Motor neuron (in vitro differentiated cells): ENCODE measurements at regions not wholly inside any gene's neighbourhood (a gene's known extent, or its start where the extent isn't known, plus 50 kb on each side); places are given as distances from the start of the nearest gene placed in this dataset.
"Not testable (repeated sequence)": the region's sequence is repeated elsewhere in the genome, so short reads cannot be mapped to it uniquely, and the experiment has no call there.

Experiments used
- ATAC-seq, 8 experiments: fragments of 200-7000 bp; cut with Tn5 transposase; replicated peaks in 6 of 8; 2 replicates each; pipeline ENCODE4 v1.8.0; 2021; ENCODE audit warnings: mild to moderate bottlenecking in 8 of 8, moderate library complexity in 8 of 8
- H3K27ac ChIP-seq, 2 donors: fragments of 250-450 bp; sonication (Bioruptor Pico); 2 replicates each; pipeline ENCODE4 v1.9.0; 2021; ENCODE audit warnings: antibody characterized with exemption in 2 of 2, mild to moderate bottlenecking in 2 of 2, moderate library complexity in 1 of 2
- H3K4me1 ChIP-seq, 2 donors: fragments of 250-450 bp; sonication (Bioruptor Pico); replicated peaks in 1 of 2; 2 replicates each; pipeline ENCODE4 v1.6.1; 2021; ENCODE audit warnings: antibody characterized with exemption in 2 of 2, mild to moderate bottlenecking in 2 of 2, moderate library complexity in 1 of 2
- H3K4me3 ChIP-seq, 5 donors: fragments of 250-450 bp; sonication (Bioruptor Pico); 2 replicates each; pipeline ENCODE4 v1.9.0; 2021; ENCODE audit warnings: antibody characterized with exemption in 5 of 5, mild to moderate bottlenecking in 5 of 5, moderate library complexity in 4 of 5
- WGBS, 10 experiments: fragments of 450-650 bp; shearing (Covaris generic); methylation state at CpG; one replicate each; pipeline ENCODE4 v1.0.0; 2022; 5-methylcytosine and 5-hydroxymethylcytosine counted together
- in situ Hi-C, 9 experiments: fragments of 400-800 bp; cut with MboI; loops; one replicate each; pipeline ENCODE4 v1.15.0; 2021; ENCODE audit warnings: low sequenced_read_pairs in 9 of 9, low pct_unique_long_range_greater_than_20kb in 2 of 9; ENCODE audit not compliant: unreplicated experiment in 9 of 9

- H3K27ac ChIP-seq, in situ Hi-C loops, H3K4me1 ChIP-seq, H3K4me3 ChIP-seq, ATAC-seq: not testable (repeated sequence)
- 17 to 100% (median 86%) methylated on average over 1 to 2 of the region's 2 CpGs; no CpG with 5 or more reads in 4 of the 10 experiments for WGBS, 10 experiments
These were observed 480.9 kb downstream of the PPARGC1A start for GRCh38 chr4:23408913-23409312.

GRCh38 chr4:23401572-23401971 lies 488.3 kb downstream of the PPARGC1A start:
- Histone ChIP-seq H3K4me3 (no peak overlapping the region), H3K27ac (no peak overlapping the region), H3K4me1 (no peaks in the 10 kb centered on the region)
- peak in 1 of 8 experiments; percentile 47 for ATAC-seq
- in situ Hi-C loops: no loop called here
- WGBS, 10 experiments: 7 to 100% (median 63%) methylated on average over 1 to 3 of the region's 3 CpGs; no CpG with 5 or more reads in 2 of the 10 experiments

- H3K4me1 ChIP-seq: no peaks in the 10 kb centered on the region
- no peak overlapping the region for H3K27ac ChIP-seq
- 6 to 100% (median 94%) methylated on average over 2 to 5 of the region's 5 CpGs; no CpG with 5 or more reads in 1 of the 10 experiments for WGBS, 10 experiments
- no peak overlapping the region for H3K4me3 ChIP-seq
- ATAC-seq: no peak
- in situ Hi-C loops: no loop called here
These were observed 496.9 kb downstream of the PPARGC1A start for GRCh38 chr4:23392860-23393458.

GRCh38 chr4:23390246-23390645 lies 499.6 kb downstream of the PPARGC1A start:
- no peaks in the 10 kb centered on the region for H3K4me1 ChIP-seq
- 21 to 95% (median 83%) methylated on average over 1 to 3 of the region's 3 CpGs; no CpG with 5 or more reads in 1 of the 10 experiments for WGBS, 10 experiments
- ATAC-seq: no peak
- in situ Hi-C loops: no loop called here
- no peak overlapping the region for H3K27ac ChIP-seq
- no peak overlapping the region for H3K4me3 ChIP-seq

GRCh38 chr4:23388699-23389395 lies 501.0 kb downstream of the PPARGC1A start:
- no peak overlapping the region for H3K27ac ChIP-seq
- in situ Hi-C loops: no loop called here
- ATAC-seq: no peak
- WGBS, 10 experiments: 21 to 100% (median 70%) methylated on average over 1 to 2 of the region's 2 CpGs; no CpG with 5 or more reads in 4 of the 10 experiments
- H3K4me3 ChIP-seq: no peak overlapping the region
- no peaks in the 10 kb centered on the region for H3K4me1 ChIP-seq

- ATAC-seq: no peak
- 42 to 100% (median 97%) methylated on average over 1 to 6 of the region's 6 CpGs for WGBS, 10 experiments
- in situ Hi-C loops: no loop called here
- no peak overlapping the region for H3K4me3 ChIP-seq
- H3K27ac ChIP-seq: no peak overlapping the region
- H3K4me1 ChIP-seq: no peaks in the 10 kb centered on the region
These were observed 501.6 kb downstream of the PPARGC1A start for GRCh38 chr4:23388255-23388654.

GRCh38 chr4:23384741-23385140 lies 505.1 kb downstream of the PPARGC1A start:
- ATAC-seq: peak in 3 of 8 experiments; percentile 98 to 100 (median 99)
- 8 to 100% (median 96%) methylated on average over 1 to 2 of the region's 2 CpGs; no CpG with 5 or more reads in 1 of the 10 experiments for WGBS, 10 experiments
- Histone ChIP-seq H3K4me3 (no peak overlapping the region), H3K27ac (no peak overlapping the region), H3K4me1 (no peaks in the 10 kb centered on the region)
- in situ Hi-C loops: no loop called here

- Histone ChIP-seq H3K4me1 (no peaks in the 10 kb centered on the region), H3K4me3 (no peak overlapping the region), H3K27ac (no peak overlapping the region)
- peak in 1 of 8 experiments; percentile 26 for ATAC-seq
- in situ Hi-C loops: no loop called here
These were observed 507.0 kb downstream of the PPARGC1A start for GRCh38 chr4:23382879-23383278.

- Histone ChIP-seq H3K27ac (no peak overlapping the region), H3K4me3 (no peak overlapping the region), H3K4me1 (peaks cover 0 to 2% of the 10 kb centered on the region in 2 donors)
- in situ Hi-C loops: no loop called here
- ATAC-seq: peak in 1 of 8 experiments; percentile 62
- WGBS, 10 experiments: 17 to 90% (median 60%) methylated on average over 1 to 4 of the region's 4 CpGs; no CpG with 5 or more reads in 3 of the 10 experiments
These were observed 515.6 kb downstream of the PPARGC1A start for GRCh38 chr4:23374259-23374658.

- Histone ChIP-seq H3K4me3 (no peak overlapping the region), H3K27ac (no peak overlapping the region), H3K4me1 (peaks cover 0 to 6% of the 10 kb centered on the region in 2 donors)
- 0 to 100% (median 63%) methylated on average over 1 to 2 of the region's 2 CpGs; no CpG with 5 or more reads in 4 of the 10 experiments for WGBS, 10 experiments
- in situ Hi-C loops: no loop called here
- ATAC-seq: peak in 6 of 8 experiments; percentile 12 to 94 (median 58)
These were observed 516.6 kb downstream of the PPARGC1A start for GRCh38 chr4:23373261-23373660.

GRCh38 chr4:23371533-23371932 lies 518.3 kb downstream of the PPARGC1A start:
- peak in 3 of 8 experiments; percentile 77 to 84 (median 81) for ATAC-seq
- Histone ChIP-seq H3K4me3 (no peak overlapping the region), H3K4me1 (peaks cover 0 to 6% of the 10 kb centered on the region in 2 donors), H3K27ac (no peak overlapping the region)
- in situ Hi-C loops: no loop called here
- 0 to 100% (median 48%) methylated on average over 1 to 5 of the region's 5 CpGs; no CpG with 5 or more reads in 2 of the 10 experiments for WGBS, 10 experiments

- ATAC-seq: peak in 3 of 8 experiments; percentile 20 to 43 (median 24)
- in situ Hi-C loops: no loop called here
- Histone ChIP-seq H3K27ac (no peak overlapping the region), H3K4me1 (peaks cover 0 to 6% of the 10 kb centered on the region in 2 donors), H3K4me3 (no peak overlapping the region)
- WGBS, 10 experiments: 20 to 80% (median 50%) methylated on average over 1 to 2 of the region's 3 CpGs; no CpG with 5 or more reads in 5 of the 10 experiments
These were observed 520.5 kb downstream of the PPARGC1A start for GRCh38 chr4:23369331-23369730.

GRCh38 chr4:23368081-23368697 lies 521.7 kb downstream of the PPARGC1A start:
- ATAC-seq: peak in 3 of 8 experiments; percentile 15 to 50 (median 49)

More at GRCh38 chr4:23368081-23368697, 521.7 kb downstream of the PPARGC1A start:
- 10 to 100% (median 78%) methylated on average over 1 to 6 of the region's 6 CpGs for WGBS, 10 experiments
- Histone ChIP-seq H3K27ac (no peak overlapping the region), H3K4me3 (no peak overlapping the region), H3K4me1 (peaks cover 0 to 6% of the 10 kb centered on the region in 2 donors)
- in situ Hi-C loops: no loop called here
